GM12873 (cell line): ENCODE measurements at regions not wholly inside any gene's neighbourhood (a gene's known extent, or its start where the extent isn't known, plus 50 kb on each side); places are given as distances from the start of the nearest gene placed in this dataset.

Source experiments
- TF ChIP-seq, protein P1 (sequence below): IDR thresholded peaks from 2 replicates; pipeline ENCODE4 v1.5.1; 2012; ENCODE audit warnings: low read depth, mild to moderate bottlenecking, moderate library complexity, low read length, control low read depth; ENCODE audit not compliant: insufficient read depth; ENCODE audit errors: missing control alignments

GRCh38 chr13:83620530-83621220 lies 261.6 kb downstream of the SLITRK1 start:
- TF ChIP-seq, protein P1, sequence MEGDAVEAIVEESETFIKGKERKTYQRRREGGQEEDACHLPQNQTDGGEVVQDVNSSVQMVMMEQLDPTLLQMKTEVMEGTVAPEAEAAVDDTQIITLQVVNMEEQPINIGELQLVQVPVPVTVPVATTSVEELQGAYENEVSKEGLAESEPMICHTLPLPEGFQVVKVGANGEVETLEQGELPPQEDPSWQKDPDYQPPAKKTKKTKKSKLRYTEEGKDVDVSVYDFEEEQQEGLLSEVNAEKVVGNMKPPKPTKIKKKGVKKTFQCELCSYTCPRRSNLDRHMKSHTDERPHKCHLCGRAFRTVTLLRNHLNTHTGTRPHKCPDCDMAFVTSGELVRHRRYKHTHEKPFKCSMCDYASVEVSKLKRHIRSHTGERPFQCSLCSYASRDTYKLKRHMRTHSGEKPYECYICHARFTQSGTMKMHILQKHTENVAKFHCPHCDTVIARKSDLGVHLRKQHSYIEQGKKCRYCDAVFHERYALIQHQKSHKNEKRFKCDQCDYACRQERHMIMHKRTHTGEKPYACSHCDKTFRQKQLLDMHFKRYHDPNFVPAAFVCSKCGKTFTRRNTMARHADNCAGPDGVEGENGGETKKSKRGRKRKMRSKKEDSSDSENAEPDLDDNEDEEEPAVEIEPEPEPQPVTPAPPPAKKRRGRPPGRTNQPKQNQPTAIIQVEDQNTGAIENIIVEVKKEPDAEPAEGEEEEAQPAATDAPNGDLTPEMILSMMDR: no peak

GRCh38 chr13:83618966-83619365 lies 263.3 kb downstream of the SLITRK1 start:
- TF ChIP-seq, protein P1: no peak

DNA sequence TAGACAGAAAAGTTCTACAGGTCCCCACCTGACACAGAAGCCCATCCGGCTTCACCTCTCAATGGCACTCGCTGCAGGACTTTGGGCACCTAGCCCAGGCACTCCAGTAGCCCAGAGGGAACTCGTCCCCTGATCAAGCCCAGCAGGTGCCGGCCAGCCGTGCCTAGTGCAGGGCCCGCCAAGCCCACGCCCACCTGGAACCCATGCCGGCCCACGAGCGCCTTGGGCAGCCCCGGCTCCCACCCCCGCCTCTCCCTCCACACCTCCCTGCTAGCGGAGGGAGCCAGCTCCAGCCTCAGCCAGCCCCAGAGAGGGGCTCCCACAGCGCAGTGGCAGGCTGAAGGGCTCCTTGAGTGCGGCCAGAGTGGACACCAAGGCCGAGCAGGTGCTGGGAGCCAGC lies 268.8 kb downstream of the SLITRK1 start:
- TF ChIP-seq, protein P1: no peak

DNA sequence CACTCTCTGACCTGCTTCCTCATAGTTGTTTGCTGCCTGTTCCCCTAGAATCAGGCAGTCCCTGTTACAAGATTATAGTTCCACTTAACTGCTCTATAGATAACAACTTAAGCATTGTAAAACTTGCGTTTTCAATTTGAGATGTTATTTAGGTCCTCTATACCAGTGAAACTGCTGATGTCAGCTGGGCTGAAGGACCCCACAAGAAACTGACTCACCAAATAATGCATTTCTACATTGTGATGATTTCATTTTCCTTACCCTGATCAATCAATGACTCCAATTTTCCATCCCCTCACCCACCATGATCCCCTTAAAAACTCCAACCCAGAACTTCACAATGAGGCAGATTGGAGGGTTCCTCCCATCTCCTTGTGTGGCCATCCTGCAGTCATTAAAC lies 280.7 kb downstream of the SLITRK1 start:
- TF ChIP-seq, protein P1: no peak

DNA sequence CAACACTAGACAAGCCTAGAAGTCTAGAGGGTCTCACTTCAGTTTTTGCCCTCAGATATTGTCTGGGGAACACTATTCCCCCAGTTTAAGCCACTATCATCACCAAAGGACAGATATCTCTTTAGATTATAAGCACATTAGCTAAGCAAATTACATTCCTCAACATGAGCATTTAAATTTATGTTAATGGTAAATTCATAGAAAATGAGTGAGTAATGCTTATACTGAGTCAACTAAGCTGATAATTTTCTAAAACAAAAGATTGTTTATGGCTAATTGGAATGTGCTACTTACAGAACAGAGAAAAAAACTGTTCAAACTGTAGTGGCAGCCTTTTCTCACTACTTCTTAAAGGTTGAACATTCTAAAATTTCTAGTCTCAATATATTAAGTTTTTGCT lies 290.2 kb downstream of the SLITRK1 start:
- TF ChIP-seq, protein P1: no peak

DNA sequence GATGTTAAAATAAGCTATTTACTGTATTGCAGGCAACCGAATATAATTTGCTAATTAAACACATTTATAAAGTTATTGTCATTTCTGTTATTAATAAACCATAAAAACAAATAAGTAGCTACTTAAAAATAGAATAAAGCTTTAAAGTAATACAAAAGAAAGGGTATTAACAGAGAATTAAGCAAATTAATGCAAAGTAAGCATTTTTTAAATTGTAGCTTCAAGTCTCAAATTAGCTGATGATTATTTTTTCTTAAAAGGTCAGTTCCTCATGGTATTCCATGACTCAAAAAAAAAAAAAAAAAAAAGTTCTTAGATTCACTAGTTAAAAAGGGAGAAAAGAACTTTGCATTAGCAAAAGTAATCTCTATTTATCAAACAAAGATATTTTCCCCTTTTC lies 292.5 kb downstream of the SLITRK1 start:
- TF ChIP-seq, protein P1: no peak

DNA sequence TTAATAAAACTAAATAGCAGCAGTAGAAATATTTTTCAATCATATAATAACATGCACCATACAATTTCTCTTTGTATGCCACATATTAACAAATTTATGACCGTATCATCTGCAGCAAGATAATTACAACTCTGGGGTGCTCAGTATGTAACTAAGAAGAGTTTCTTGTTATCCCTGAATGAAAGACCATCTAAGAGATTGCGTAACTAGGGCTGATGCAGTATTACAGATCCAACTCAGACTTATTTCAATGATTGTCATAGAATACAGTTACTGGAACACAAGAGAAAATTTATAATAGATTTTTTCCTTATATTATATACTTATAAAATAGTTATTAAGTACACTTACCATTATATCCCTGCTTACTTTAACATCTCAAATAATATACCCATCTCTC lies 305.1 kb downstream of the SLITRK1 start:
- TF ChIP-seq, protein P1: no peak
